Fibroblast of lung (primary cell): ENCODE measurements at regions not wholly inside any gene's neighbourhood (a gene's known extent, or its start where the extent isn't known, plus 50 kb on each side); places are given as distances from the start of the nearest gene placed in this dataset.

ENCODE experiments used
- CTCF ChIP-seq, 2 donors: IDR thresholded peaks in 1 of 2; conservative IDR thresholded peaks in 1 of 2; 1 replicate in 1 of 2; 2 replicates in 1 of 2; pipeline ENCODE4 v1.5.1; 2011 to 2012; ENCODE audit warnings: low read length in 2 of 2, control low read depth in 1 of 2, inconsistent platforms in 1 of 2, low read depth in 1 of 2, mild to moderate bottlenecking in 1 of 2
- EZH2 ChIP-seq: IDR thresholded peaks from 2 replicates; pipeline ENCODE4 v1.5.1; 2012; ENCODE audit warnings: low read length, control low read depth, mild to moderate bottlenecking; ENCODE audit errors: missing control alignments

- TF ChIP-seq CTCF (conservative IDR thresholded peaks at IDR 0.05 in 1 of 2, IDR thresholded peaks at IDR 0.05 in 1 of 2; ENCODE audit: low read depth in 1 of 2, low read length in 2 of 2) (no peak), EZH2 (no peak)
These were observed 80.6 kb upstream of the E2F8 start for GRCh38 chr11:19321351-19321750.
